ENCODE measurements at regions not wholly inside any gene's neighbourhood (a gene's known extent, or its start where the extent isn't known, plus 50 kb on each side); places are given as distances from the start of the nearest gene placed in this dataset.
A peak's percentile ranks its signal among the peaks of the same experiment; 100 is the strongest.

DNA sequence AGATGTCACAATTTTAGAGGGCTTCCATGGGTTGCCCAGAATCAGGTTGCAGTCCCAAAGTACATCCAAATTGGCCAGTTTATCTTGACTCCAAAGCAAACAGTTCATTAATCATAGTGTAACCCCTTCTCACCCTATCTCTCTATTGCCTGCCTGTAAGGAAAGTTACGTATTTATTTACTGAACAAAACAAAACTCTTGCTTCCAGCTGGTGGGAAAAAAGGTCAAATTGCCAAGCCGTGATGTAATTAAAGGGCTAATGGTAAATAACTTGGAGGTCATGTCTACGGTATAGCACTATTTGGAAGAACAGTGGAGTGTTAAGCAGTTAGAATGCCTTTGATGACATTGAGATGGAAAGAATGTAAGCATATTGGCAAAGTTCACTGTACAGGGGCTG, 214.0 kb downstream of the DLEU7 start:
- no peaks in the 10 kb centered on the region for H3K9me3 ChIP-seq
- H3K4me3 ChIP-seq: no peak overlapping the region
- no peaks in the 10 kb centered on the region for H3K4me1 ChIP-seq
- no peak overlapping the region for H3K27ac ChIP-seq
- H3K36me3 ChIP-seq: no peaks in the 10 kb centered on the region
- FAIRE-seq (no peak), DNase-seq (no peak), ATAC-seq (peak in 2 of 4 donors; percentile 25 to 33)
- intact Hi-C loops (cut with DNase I): no loop called here
- TF ChIP-seq, protein P1, sequence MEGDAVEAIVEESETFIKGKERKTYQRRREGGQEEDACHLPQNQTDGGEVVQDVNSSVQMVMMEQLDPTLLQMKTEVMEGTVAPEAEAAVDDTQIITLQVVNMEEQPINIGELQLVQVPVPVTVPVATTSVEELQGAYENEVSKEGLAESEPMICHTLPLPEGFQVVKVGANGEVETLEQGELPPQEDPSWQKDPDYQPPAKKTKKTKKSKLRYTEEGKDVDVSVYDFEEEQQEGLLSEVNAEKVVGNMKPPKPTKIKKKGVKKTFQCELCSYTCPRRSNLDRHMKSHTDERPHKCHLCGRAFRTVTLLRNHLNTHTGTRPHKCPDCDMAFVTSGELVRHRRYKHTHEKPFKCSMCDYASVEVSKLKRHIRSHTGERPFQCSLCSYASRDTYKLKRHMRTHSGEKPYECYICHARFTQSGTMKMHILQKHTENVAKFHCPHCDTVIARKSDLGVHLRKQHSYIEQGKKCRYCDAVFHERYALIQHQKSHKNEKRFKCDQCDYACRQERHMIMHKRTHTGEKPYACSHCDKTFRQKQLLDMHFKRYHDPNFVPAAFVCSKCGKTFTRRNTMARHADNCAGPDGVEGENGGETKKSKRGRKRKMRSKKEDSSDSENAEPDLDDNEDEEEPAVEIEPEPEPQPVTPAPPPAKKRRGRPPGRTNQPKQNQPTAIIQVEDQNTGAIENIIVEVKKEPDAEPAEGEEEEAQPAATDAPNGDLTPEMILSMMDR (IDR thresholded peaks at IDR 0.05): no peak
- 22 to 28% methylated on average over 3 of the region's 3 CpGs for WGBS, 2 donors
- H3K27me3 ChIP-seq: no peaks in the 10 kb centered on the region

DNA sequence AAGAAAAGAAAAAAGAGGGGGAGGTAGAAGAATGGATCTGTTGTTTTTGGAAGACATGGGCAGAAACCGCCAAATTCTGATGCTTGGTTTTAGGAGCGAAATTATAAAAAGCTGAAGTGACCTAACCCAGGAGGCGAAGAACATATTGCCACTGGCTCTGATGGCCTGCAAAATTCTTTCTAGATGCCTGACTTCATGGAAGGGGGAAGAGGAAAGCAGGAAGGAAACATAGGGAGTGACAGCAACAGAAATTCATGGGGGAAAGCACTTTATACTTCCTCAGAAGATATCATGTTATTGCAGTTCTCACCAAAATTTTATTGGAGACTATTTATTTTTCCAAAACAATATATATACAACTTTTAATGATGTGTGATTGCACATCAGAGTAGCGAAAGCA, 213.5 kb downstream of the DLEU7 start:
- no peak overlapping the region for H3K4me3 ChIP-seq
- no peaks in the 10 kb centered on the region for H3K4me1 ChIP-seq
- no peak overlapping the region for H3K27ac ChIP-seq
- H3K36me3 ChIP-seq: no peaks in the 10 kb centered on the region
- WGBS, 2 donors: 91 to 93% methylated on average over 4 of the region's 4 CpGs
- FAIRE-seq (no peak), ATAC-seq (no peak), DNase-seq (no peak)
- TF ChIP-seq, protein P1 (IDR thresholded peaks at IDR 0.05): no peak
- H3K9me3 ChIP-seq: no peaks in the 10 kb centered on the region
- no peaks in the 10 kb centered on the region for H3K27me3 ChIP-seq
- intact Hi-C loops (cut with DNase I): no loop called here

DNA sequence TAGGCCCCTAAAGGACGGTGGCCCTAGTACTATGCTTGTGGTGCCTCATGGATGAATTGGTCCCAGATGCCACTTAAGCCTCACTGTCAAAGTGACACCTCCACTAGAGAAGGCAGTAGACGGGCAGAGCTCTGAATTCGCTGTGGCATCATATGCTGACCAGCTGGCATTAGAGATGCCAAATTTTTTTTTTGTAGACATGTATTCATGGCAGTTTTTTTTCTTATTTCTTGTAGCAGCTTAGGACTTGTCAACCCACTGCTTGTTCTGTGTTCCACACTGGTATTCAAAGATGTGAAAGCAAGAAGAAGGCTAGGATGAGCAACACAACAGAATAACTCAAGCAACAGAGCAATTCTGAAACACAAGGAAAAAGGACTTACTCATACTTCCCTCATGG, 212.5 kb downstream of the DLEU7 start:
- WGBS, 2 donors: 80 to 85% methylated on average over 3 of the region's 3 CpGs
- no peaks in the 10 kb centered on the region for H3K36me3 ChIP-seq
- TF ChIP-seq, protein P1 (IDR thresholded peaks at IDR 0.05): no peak
- intact Hi-C loops (cut with DNase I): no loop called here
- H3K4me1 ChIP-seq: no peaks in the 10 kb centered on the region
- H3K27ac ChIP-seq: no peak overlapping the region
- H3K4me3 ChIP-seq: no peak overlapping the region
- ATAC-seq: no peak
- FAIRE-seq: no peak
- DNase-seq: no peak
- H3K27me3 ChIP-seq: no peaks in the 10 kb centered on the region
- H3K9me3 ChIP-seq: no peaks in the 10 kb centered on the region

DNA sequence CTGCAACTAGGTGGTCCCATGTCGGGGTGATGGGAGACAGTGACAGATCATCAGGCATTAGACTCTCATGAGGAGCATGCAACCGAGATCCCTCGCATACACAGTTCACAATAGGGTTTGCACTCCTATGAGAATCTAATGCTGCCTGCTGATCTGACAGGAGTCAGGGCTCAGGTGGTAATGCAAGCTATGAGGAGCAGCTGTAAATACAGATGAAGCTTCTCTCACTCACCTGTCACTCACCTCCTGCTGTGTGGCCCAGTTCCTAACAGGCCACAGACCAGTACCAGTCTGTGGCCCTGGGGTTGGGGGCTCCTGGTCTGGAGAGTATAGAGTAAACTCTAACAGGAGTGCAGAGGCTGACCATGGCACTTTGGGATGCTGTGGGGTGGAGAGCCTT, 209.2 kb downstream of the DLEU7 start:
- intact Hi-C loops (cut with DNase I): no loop called here
- Histone ChIP-seq H3K4me1 (no peaks in the 10 kb centered on the region), H3K4me3 (no peak overlapping the region), H3K27ac (no peak overlapping the region), H3K9me3 (no peaks in the 10 kb centered on the region), H3K36me3 (no peaks in the 10 kb centered on the region), H3K27me3 (no peaks in the 10 kb centered on the region)
- ATAC-seq (no peak), DNase-seq (no peak), FAIRE-seq (no peak)
- 82 to 84% methylated on average over 3 of the region's 3 CpGs for WGBS, 2 donors
- TF ChIP-seq, protein P1 (IDR thresholded peaks at IDR 0.05): no peak

DNA sequence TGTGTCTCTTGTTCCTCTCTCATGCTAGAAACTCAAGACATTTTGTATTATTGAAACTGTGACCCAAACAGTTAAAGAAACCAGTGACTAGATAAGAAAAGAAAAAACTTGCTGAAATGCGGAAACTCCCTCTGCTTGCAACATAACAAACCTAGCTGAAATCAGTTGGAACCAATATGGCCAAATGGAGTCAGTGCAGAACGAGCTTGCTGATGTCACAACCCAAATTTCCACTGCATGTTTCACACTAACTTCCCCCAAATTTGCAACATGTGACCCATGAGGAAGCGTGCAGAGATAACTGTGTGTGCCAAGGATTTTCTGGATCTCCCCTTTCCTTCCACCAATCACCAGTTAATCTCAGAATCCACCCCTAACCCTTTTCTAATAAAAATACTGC, 208.0 kb downstream of the DLEU7 start:
- peak overlapping the region in 1 of 4 donors; percentile 30 for H3K27ac ChIP-seq
- H3K4me1 ChIP-seq: no peaks in the 10 kb centered on the region
- DNase-seq (peak in 2 of 6 donors; percentile 2 to 43), FAIRE-seq (no peak), ATAC-seq (peak in 3 of 4 donors; percentile 48 to 90 (median 77))
- no peaks in the 10 kb centered on the region for H3K9me3 ChIP-seq
- H3K4me3 ChIP-seq: no peak overlapping the region
- WGBS, 2 donors: 51 to 54% methylated on average over 3 of the region's 3 CpGs
- no peaks in the 10 kb centered on the region for H3K27me3 ChIP-seq
- H3K36me3 ChIP-seq: no peaks in the 10 kb centered on the region
- intact Hi-C loops (cut with DNase I): no loop called here
- TF ChIP-seq, protein P1 (IDR thresholded peaks at IDR 0.05): no peak

Measured in pancreas (tissue), 10 donors.